BE2C (cell line): ENCODE measurements at regions not wholly inside any gene's neighbourhood (a gene's known extent, or its start where the extent isn't known, plus 50 kb on each side); places are given as distances from the start of the nearest gene placed in this dataset.

Experiments
- DNase-seq: peaks from one replicate; pipeline ENCODE4 v3.0.0-alpha.2; 2020
- H3K27me3 ChIP-seq: fragments of 250-450 bp; sonication (Bioruptor Pico); 2 replicates; pipeline ENCODE4 v1.5.1; 2020; ENCODE audit warnings: mild to moderate bottlenecking
- H3K36me3 ChIP-seq: fragments of 250-450 bp; sonication (Bioruptor Pico); 2 replicates; pipeline ENCODE4 v1.5.1; 2020; ENCODE audit warnings: mild to moderate bottlenecking
- H3K4me1 ChIP-seq: fragments of 250-450 bp; sonication (Bioruptor Pico); 2 replicates; pipeline ENCODE4 v1.5.1; 2020
- H3K4me3 ChIP-seq: 2 replicates; pipeline ENCODE4 v1.5.1; 2011; ENCODE audit warnings: low read depth, low read length
- H3K9me3 ChIP-seq: fragments of 250-450 bp; sonication (Bioruptor Pico); 2 replicates; pipeline ENCODE4 v1.5.1; 2020
- TF ChIP-seq, protein P1 (sequence below): IDR thresholded peaks from 2 replicates; pipeline ENCODE4 v1.5.1; 2012; ENCODE audit warnings: mild to moderate bottlenecking, low read depth, low read length

DNA sequence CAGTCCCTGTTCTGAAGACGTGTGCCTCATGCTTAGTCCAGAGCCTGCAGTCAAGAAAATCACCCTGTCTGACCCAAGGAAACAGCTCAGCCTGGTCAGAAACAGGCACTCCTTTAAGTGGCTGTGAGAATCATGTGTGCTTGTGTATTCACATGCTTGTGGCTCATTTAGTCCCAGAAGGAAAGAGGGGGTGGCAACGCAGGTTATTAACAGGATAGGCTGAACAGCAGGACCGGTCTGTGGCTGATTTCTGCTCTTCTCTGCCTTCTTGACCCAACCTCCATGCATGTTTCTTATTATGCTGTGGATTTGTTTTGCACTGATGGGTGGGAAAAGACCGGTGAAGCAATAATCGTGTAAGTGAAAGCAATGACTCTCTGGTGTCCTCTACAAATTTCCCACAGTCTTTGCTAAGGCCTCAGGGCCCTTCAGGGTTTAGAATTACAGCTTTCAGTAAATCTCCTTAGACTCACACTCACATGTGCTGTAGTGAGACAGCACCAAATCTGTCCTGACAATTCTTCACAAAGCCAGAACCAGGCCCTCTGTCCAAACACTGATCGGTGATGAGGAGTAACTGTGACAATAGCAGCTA is 288.1 kb downstream of the ETS1 start:
- no peaks in the 10 kb centered on the region for H3K9me3 ChIP-seq
- TF ChIP-seq, protein P1, sequence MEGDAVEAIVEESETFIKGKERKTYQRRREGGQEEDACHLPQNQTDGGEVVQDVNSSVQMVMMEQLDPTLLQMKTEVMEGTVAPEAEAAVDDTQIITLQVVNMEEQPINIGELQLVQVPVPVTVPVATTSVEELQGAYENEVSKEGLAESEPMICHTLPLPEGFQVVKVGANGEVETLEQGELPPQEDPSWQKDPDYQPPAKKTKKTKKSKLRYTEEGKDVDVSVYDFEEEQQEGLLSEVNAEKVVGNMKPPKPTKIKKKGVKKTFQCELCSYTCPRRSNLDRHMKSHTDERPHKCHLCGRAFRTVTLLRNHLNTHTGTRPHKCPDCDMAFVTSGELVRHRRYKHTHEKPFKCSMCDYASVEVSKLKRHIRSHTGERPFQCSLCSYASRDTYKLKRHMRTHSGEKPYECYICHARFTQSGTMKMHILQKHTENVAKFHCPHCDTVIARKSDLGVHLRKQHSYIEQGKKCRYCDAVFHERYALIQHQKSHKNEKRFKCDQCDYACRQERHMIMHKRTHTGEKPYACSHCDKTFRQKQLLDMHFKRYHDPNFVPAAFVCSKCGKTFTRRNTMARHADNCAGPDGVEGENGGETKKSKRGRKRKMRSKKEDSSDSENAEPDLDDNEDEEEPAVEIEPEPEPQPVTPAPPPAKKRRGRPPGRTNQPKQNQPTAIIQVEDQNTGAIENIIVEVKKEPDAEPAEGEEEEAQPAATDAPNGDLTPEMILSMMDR: no peak
- no peak overlapping the region for H3K4me3 ChIP-seq
- peaks cover 22% of the 10 kb centered on the region for H3K4me1 ChIP-seq
- no peaks in the 10 kb centered on the region for H3K27me3 ChIP-seq
- DNase-seq: no peak
- no peaks in the 10 kb centered on the region for H3K36me3 ChIP-seq

DNA sequence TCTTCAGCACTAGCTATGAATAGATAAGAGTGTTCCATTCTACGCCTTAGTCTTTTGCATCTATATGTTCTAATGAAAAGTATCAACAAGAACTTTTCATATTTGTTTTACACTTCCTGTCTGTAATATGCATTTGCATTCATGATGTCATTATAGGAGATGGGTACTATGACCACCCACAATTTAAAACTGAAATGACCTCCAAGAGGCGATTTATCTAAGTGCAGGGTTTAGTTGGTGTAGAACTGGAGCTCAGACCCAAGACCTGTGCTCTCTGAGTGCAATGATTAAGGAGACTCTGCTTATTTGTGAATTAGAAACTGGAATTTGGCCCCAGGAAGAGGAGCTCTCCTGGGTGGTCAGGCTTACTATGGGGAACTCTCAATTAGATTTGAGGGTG is 289.1 kb downstream of the ETS1 start:
- no peak for DNase-seq
- Histone ChIP-seq H3K9me3 (no peaks in the 10 kb centered on the region), H3K27me3 (no peaks in the 10 kb centered on the region), H3K36me3 (no peaks in the 10 kb centered on the region), H3K4me3 (no peak overlapping the region), H3K4me1 (peaks cover 18% of the 10 kb centered on the region)
- TF ChIP-seq, protein P1: no peak

DNA sequence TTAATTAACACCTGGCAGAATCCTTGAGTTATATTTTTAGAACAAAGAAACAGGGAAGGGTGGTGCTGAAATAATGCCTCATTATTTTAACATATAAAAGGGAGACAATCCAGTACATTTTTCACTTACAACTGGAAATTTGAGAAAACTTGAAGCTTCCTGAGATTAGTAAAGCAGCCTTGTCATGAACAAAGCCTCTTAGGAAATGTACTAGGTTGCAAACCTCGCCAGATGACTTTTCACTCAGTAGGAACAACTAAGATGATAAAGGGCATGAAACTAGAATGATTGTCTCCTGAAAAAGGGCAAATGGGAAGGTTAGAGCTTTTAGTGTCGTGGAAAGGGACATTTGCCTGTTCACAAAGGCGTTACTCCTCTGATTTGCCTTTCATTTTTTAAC is 289.6 kb downstream of the ETS1 start:
- Histone ChIP-seq H3K4me1 (peaks cover 13% of the 10 kb centered on the region), H3K36me3 (no peaks in the 10 kb centered on the region), H3K9me3 (no peaks in the 10 kb centered on the region), H3K4me3 (no peak overlapping the region), H3K27me3 (no peaks in the 10 kb centered on the region)
- DNase-seq: no peak
- TF ChIP-seq, protein P1: no peak

DNA sequence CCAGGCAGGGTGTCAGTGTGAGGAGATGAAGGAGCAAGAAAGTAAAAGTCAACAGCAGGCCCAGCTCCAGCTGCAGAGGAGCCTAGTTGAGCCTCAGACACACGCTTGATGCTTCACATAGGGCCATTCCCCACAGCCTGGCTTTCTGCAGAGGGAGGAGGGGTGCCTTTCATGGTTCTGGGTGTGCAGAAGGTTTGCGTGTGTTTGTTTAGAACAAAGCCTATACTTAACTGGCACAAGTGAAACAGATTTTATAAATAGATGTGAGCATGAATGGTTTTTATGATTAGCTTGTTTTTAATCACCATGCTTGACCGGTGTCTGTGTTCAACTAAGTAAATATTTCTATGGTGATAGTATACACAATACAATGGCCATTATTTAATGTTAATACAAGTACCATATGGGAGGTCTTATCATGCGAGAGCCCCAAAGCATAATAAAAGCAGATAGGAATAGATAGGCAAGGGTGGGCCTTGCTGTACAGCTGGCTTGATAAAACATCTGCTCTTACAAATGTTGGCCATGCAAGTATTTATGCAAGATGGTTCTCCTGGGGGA is 290.2 kb downstream of the ETS1 start:
- no peaks in the 10 kb centered on the region for H3K9me3 ChIP-seq
- H3K27me3 ChIP-seq: no peaks in the 10 kb centered on the region
- H3K36me3 ChIP-seq: no peaks in the 10 kb centered on the region
- H3K4me1 ChIP-seq: peaks cover 9% of the 10 kb centered on the region
- DNase-seq: no peak
- TF ChIP-seq, protein P1: no peak
- no peak overlapping the region for H3K4me3 ChIP-seq

DNA sequence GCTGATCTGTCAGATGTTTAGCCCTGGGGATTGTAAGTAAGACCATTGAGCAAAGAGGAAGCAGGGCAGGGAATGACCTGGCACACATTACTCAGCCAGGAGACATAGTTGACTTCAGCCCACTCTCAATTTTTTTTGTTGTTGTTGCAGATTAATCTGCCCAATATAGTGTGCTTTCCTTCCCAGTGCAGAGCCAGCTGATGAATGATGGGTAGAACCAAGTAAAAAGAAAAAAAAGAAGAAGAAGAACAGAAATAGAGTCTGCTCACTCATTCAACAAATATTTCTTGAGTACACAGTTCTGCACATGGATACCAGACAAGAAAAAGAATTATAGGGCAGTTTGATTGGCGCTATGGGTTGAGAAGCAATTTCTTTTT is 292.7 kb downstream of the ETS1 start:
- DNase-seq: no peak
- no peaks in the 10 kb centered on the region for H3K9me3 ChIP-seq
- H3K27me3 ChIP-seq: no peaks in the 10 kb centered on the region
- H3K4me3 ChIP-seq: no peak overlapping the region
- peaks cover 13% of the 10 kb centered on the region for H3K4me1 ChIP-seq
- TF ChIP-seq, protein P1: no peak
- H3K36me3 ChIP-seq: no peaks in the 10 kb centered on the region

DNA sequence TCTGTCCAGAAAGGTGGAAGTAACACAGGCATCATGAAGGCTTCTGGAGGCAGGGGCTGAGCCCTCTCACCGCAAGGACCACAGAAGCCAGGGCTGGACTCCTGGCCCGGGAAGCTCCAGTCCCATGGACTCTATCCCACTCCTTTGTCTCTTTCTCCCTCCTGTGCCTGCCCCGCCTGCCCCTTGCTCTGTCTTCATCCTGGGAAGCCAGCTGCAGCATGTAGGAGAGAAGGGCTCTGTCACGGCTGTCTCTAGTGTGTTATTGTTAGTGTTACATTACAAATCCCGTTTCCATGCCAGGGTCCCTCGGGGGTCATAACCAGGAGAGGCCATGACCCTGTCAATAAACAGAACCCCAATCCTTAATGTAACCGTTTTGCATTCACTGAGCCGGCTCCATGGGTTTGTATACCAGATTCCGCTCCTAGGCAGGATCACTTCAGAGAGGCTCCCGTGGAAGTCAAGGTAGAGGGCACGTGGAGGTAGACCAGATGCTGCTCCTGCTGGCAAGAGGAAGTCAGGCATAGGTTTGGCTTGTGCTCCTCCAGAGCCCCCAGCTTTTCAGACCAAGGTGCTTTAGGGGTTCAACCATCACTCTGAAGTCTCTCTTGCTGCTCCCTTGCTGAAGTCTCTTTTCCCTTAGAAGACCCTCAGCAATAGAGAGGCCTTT is 293.2 kb downstream of the ETS1 start:
- Histone ChIP-seq H3K4me1 (peaks cover 10% of the 10 kb centered on the region), H3K9me3 (no peaks in the 10 kb centered on the region), H3K4me3 (no peak overlapping the region), H3K27me3 (no peaks in the 10 kb centered on the region), H3K36me3 (no peaks in the 10 kb centered on the region)
- TF ChIP-seq, protein P1: no peak
- DNase-seq: no peak
